ENCODE measurements at regions not wholly inside any gene's neighbourhood (a gene's known extent, or its start where the extent isn't known, plus 50 kb on each side); places are given as distances from the start of the nearest gene placed in this dataset.

DNA sequence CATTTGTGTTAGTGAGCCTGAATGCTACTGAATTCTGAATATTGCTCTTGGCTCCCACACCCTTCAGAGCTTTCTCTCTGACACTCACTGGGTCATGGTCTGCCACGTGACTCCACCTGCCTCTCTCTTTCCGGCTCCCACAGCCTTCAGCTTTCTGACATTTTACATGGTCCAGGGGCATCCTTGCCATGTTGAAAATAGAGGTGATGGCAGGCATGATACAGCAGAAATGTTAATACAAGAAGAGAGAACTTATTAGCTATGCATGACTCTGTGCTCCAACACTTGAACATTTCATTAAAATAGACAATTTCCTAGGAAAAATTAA is 90.3 kb upstream of the CLDN5 start:
- TF ChIP-seq TARDBP (IDR thresholded peaks at IDR 0.05) (no peak), HDGF (IDR thresholded peaks at IDR 0.05; ENCODE audit: borderline replicate concordance) (no peak), PKNOX1 (IDR thresholded peaks at IDR 0.05) (no peak), FOXM1 (IDR thresholded peaks at IDR 0.05; ENCODE audit: borderline replicate concordance) (no peak), SP1 (IDR thresholded peaks at IDR 0.05) (no peak), SUZ12 (IDR thresholded peaks at IDR 0.05) (no peak), BHLHE40 (IDR thresholded peaks at IDR 0.05; ENCODE audit: borderline replicate concordance) (no peak), ELF4 (IDR thresholded peaks at IDR 0.05) (no peak), NFRKB (IDR thresholded peaks at IDR 0.05) (no peak)

Measured in HEK293T (cell line).